Kidney (tissue), 13 donors: ENCODE measurements at regions not wholly inside any gene's neighbourhood (a gene's known extent, or its start where the extent isn't known, plus 50 kb on each side); places are given as distances from the start of the nearest gene placed in this dataset.
"Not testable (repeated sequence)": the region's sequence is repeated elsewhere in the genome, so short reads cannot be mapped to it uniquely, and the experiment has no call there.

Experiments
- DNase-seq, 5 donors: peaks; one replicate each; pipeline ENCODE4 v3.0.0-alpha.2; 2013 to 2020
- FAIRE-seq: peaks from 2 replicates; lab custom pipeline; 2012; peaks lifted over from hg19 to GRCh38; lab: Jason Lieb, UNC
- H3K27ac ChIP-seq, 2 donors: one replicate each; pipeline ENCODE4 v1.7.0; 2013; ENCODE audit warnings: low read depth in 2 of 2, low read length in 2 of 2, inconsistent platforms in 1 of 2
- H3K27me3 ChIP-seq: one replicate; pipeline ENCODE4 v1.7.1; 2013; ENCODE audit warnings: low read length, inconsistent platforms; ENCODE audit not compliant: control insufficient read depth, insufficient read depth
- H3K36me3 ChIP-seq, 3 donors: one replicate each; pipeline versions ENCODE4 v1.7.0 to v1.7.1; 2013; ENCODE audit warnings: low read length in 3 of 3, control low read depth in 1 of 3, inconsistent platforms in 1 of 3; ENCODE audit not compliant: insufficient read depth in 3 of 3, control insufficient read depth in 2 of 3
- H3K4me1 ChIP-seq, 3 donors: one replicate each; pipeline versions ENCODE4 v1.7.0 to v1.7.1; 2013; ENCODE audit warnings: low read length in 3 of 3, inconsistent platforms in 1 of 3, low read depth in 1 of 3; ENCODE audit not compliant: control insufficient read depth in 2 of 3, insufficient read depth in 2 of 3
- H3K4me3 ChIP-seq, 3 donors: one replicate each; pipeline versions ENCODE4 v1.7.0 to v1.8.1; 2013; ENCODE audit warnings: low read length in 3 of 3, control low read depth in 1 of 3, inconsistent platforms in 1 of 3
- H3K9ac ChIP-seq, 3 donors: one replicate each; pipeline versions ENCODE4 v1.7.0 to v1.7.1; 2013; ENCODE audit warnings: low read length in 3 of 3, control low read depth in 1 of 3, inconsistent platforms in 1 of 3
- H3K9me3 ChIP-seq, 3 donors: one replicate each; pipeline versions ENCODE4 v1.7.0 to v1.7.1; 2013; ENCODE audit warnings: low read length in 3 of 3, control low read depth in 1 of 3, inconsistent platforms in 1 of 3; ENCODE audit not compliant: control insufficient read depth in 2 of 3, insufficient read depth in 1 of 3
- CTCF ChIP-seq: IDR thresholded peaks from 3 replicates; pipeline ENCODE4 v1.5.1; 2012; ENCODE audit warnings: mild to moderate bottlenecking, moderate library complexity, borderline replicate concordance; ENCODE audit not compliant: insufficient read depth; ENCODE audit errors: extremely low read depth
- intact Hi-C: fragments of 100-400 bp; cut with DNase I; formaldehyde crosslinking; loops from one replicate; pipeline ENCODE4 v1.11.1; 2022
- donor health status: control.
- donor health status: control.
- donor health status: control.
- donor health status: control.
- donor health status: control.
- donor health status: DM: yes; HTN: yes; CAD: no.
- donor health status: Normal renal cell carcinoma (clear cell type).

GRCh38 chr1:232317350-232317749, 312.6 kb downstream of the SIPA1L2 start:
- Histone ChIP-seq H3K27ac (no peak overlapping the region), H3K36me3 (no peaks in the 10 kb centered on the region), H3K4me1 (no peaks in the 10 kb centered on the region), H3K4me3 (no peak overlapping the region), H3K27me3 (no peaks in the 10 kb centered on the region), H3K9me3 (peaks cover 0 to 4% (median 0%) of the 10 kb centered on the region in 3 donors), H3K9ac (no peak overlapping the region)
- intact Hi-C loops: no loop called here
- no peak for TF ChIP-seq CTCF
- FAIRE-seq (peak; percentile 17), DNase-seq (peak in 2 of 5 donors; percentile 46 to 51)

GRCh38 chr1:232316864-232317263, 313.1 kb downstream of the SIPA1L2 start:
- Histone ChIP-seq H3K9me3 (peaks cover 0 to 4% (median 0%) of the 10 kb centered on the region in 3 donors), H3K27me3 (no peaks in the 10 kb centered on the region), H3K4me3 (no peak overlapping the region), H3K27ac (no peak overlapping the region), H3K36me3 (no peaks in the 10 kb centered on the region), H3K9ac (no peak overlapping the region), H3K4me1 (no peaks in the 10 kb centered on the region)
- no peak for DNase-seq
- FAIRE-seq: no peak
- intact Hi-C loops: no loop called here
- no peak for TF ChIP-seq CTCF

- H3K27me3 ChIP-seq, H3K4me3 ChIP-seq, DNase-seq, intact Hi-C loops, H3K9me3 ChIP-seq, H3K27ac ChIP-seq, H3K4me1 ChIP-seq, H3K36me3 ChIP-seq, H3K9ac ChIP-seq, FAIRE-seq: not testable (repeated sequence)
These were observed 316.1 kb downstream of the SIPA1L2 start for GRCh38 chr1:232313876-232314275.

- no peaks in the 10 kb centered on the region for H3K27me3 ChIP-seq
- no peak overlapping the region for H3K9ac ChIP-seq
- peaks cover 0 to 3% (median 0%) of the 10 kb centered on the region in 3 donors for H3K4me1 ChIP-seq
- no peak overlapping the region for H3K27ac ChIP-seq
- H3K4me3 ChIP-seq: no peak overlapping the region
- intact Hi-C loops: no loop called here
- no peak for DNase-seq
- FAIRE-seq: no peak
- no peak for TF ChIP-seq CTCF
- H3K36me3 ChIP-seq: no peaks in the 10 kb centered on the region
- no peaks in the 10 kb centered on the region for H3K9me3 ChIP-seq
These were observed 319.4 kb downstream of the SIPA1L2 start for GRCh38 chr1:232310541-232310940.
